GM19035 (cell line): ENCODE measurements at regions not wholly inside any gene's neighbourhood (a gene's known extent, or its start where the extent isn't known, plus 50 kb on each side); places are given as distances from the start of the nearest gene placed in this dataset.
"Not testable (repeated sequence)": the region's sequence is repeated elsewhere in the genome, so short reads cannot be mapped to it uniquely, and the experiment has no call there.

Experiments
- ATAC-seq: cut with Tn5 transposase; IDR thresholded peaks from one replicate; pipeline ENCODE4 v1.9.1; 2021; ENCODE audit not compliant: unreplicated experiment

DNA sequence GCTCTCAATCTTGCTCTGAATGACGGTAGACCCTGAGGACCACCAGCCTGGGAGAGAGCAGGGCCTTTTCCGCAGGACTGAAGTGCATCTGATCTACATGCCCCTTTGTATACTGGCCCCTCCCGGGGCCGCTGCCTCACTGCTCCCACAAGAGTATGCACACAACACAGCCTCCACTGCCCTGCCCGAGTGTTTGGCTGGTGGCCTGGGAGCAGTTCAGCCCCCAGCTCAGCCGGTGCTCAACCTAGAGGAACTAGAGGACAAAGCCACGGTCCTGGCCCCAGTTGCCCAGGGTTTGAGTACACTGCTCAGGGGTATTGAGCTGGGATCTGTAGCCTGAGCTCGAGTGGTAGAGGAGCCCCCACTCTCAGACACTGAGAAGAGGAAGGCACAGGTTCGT lies 118.9 kb upstream of the CAB39 start:
- no peak for ATAC-seq

DNA sequence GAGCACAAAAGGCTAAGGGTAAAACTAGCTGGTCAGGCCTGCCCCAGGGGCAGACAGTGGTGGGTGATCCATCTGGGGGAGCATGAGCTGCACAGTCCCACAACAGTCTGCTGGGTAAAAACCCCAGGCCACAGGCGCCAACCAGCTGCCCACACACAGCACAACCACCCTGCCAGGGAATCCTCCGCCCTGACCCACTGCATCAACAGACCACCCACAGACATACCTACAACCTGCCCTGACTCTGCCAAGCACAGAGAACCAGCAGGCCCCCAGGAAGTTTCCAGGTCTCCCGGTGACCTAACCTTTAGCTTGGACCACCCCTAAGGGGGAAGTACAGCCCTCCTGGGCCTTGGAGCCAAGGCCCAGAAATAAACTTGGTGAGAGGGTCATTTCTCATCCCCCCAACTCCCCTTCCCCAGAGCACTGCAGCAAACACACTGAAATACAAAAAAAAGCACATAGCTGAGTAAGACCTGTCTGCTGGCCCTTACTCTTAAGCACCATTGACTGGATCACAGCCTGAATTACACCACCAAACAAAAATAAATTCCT lies 118.3 kb upstream of the CAB39 start:
- ATAC-seq: no peak

DNA sequence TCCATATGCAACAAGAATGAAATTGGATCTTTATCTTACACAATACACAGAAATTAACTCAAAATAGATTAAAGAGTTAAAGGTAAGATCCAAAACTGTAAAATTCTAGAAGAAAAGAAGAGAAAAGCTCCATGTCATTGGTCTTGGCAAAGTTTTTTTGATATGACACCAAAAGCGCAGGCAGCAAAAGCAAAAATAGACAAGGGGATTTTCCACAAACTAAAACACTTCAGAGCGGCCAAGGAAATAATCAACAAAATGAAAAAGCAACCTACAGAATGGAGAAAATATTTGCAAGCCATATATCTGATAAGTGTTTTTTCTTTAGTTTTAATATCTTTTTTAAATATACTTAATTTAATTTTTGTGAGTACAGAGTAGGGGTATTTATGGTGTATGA lies 112.8 kb upstream of the CAB39 start:
- ATAC-seq: no peak

DNA sequence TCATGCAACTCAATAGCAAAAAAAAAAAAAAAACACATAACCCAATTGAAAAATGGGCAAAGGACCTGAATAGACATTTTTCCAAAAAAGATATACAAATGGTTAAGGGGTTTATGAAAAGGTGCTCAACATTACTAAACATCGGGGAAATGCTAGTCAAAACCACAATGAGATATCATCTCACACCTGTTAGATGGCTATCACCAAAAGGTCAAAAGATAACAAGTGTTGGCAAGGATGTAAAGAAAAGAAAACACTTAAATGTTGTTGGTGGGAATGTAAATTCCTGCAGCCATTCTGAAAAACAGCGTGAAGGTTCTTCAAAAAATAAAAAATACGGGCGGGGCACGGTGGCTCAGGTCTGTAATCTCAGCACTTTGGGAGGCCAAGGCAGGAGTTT lies 112.4 kb upstream of the CAB39 start:
- ATAC-seq: no peak

DNA sequence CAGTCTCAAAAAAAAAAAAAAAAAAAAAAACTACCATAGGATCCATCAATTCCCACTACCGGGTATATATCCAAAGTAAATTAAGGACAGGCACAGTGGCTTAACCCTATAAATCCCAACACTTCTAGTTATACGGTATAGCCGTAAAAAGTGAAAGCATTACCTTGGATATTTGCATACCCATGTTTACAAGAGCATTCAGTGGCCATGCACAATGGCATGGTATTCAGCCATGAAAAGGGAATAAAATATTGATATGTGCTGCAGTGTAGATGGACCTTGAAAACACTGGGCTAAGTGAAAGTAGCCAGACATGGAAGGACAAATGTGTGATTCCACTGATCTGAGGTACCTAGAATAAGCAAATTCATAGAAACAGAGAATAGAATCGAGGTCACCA lies 111.8 kb upstream of the CAB39 start:
- no peak for ATAC-seq

DNA sequence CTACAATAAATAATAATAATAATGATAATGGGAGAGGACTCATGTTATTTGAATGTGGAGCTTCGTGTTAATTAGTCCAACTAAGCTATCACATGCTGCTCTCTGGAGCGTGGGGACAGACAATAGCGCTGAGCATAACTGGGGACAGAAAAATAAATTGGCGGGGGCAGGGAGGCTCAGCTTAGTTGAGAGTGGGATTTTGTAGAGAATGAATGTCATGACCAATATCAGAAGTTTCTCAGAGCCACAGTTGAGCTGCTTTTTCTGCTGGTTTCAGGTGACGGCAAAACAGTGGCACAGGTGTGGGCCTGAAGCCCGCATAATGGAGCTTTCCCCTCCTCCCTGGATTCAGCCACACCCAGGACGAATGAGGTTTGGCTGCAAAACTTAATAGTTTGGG lies 111.1 kb upstream of the CAB39 start:
- ATAC-seq: peak; percentile 65

DNA sequence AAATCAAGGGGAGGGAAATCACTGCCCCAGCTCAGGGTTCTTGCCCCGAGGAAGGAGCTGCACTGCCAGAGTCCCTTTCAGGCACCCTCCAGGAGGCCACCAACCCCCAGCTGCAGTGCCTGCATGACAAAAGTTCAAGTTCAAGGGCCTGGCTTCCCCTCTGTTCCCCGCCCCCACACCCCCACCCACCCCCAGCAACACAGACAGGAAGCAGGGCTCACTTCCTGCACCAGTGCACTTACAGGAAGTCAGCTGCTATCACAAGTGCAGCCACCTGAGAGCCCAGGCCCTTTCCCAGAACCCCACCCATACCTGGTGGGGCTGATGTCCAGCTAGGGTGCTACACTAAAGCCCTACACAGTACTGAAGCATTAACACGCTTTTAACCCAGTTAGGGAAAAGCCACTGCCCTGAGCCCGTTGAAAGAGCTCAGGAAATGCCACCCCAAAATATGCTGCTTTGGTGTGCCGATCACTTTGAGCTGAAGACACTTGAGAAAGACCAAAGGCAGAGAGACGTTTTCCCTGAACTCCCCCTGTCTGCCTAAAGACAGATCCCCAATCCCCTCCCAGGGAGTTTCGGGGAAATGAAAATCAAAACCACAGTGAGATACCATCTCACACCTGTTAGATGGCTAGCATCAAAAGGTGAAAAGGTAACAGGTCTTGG lies 109.9 kb upstream of the CAB39 start:
- peak; percentile 53 for ATAC-seq

DNA sequence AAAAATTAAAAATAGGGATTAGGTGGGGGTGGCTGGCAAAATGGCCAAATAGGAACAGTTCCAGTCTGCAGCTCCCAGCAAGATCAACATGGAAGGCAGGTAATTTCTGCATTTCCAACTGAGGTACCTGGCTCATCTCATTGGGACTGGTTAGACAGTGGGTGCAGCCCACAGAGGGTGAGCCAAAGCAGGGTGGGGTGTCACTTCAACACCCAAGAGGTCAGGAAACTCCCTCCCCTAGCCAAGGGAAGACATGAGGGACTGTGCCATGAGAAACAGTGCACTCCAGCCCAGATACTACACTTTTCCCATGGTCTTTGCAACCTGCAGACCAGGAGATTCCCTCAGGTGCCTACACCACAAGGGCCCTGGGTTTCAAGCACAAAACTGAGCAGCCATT lies 109.3 kb upstream of the CAB39 start:
- not testable (repeated sequence) for ATAC-seq

DNA sequence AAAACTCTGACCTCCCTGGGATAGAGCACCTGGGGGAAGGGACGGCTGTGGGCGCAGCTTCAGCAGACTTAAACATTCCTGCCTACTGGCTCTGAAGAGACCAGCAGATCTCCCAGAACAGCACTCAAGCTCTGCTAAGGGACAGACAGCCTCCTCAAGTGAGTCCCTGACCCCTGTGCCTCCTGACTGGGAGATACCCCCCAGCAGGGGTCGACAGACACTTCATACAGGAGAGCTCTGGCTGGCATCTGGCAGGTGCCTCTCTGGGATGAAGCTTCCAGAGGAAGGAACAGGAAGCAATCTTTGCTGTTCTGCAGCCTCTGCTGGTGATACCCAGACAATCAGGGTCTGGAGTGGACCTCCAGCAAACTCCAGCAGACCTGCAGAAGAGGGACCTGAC lies 108.5 kb upstream of the CAB39 start:
- not testable (repeated sequence) for ATAC-seq

DNA sequence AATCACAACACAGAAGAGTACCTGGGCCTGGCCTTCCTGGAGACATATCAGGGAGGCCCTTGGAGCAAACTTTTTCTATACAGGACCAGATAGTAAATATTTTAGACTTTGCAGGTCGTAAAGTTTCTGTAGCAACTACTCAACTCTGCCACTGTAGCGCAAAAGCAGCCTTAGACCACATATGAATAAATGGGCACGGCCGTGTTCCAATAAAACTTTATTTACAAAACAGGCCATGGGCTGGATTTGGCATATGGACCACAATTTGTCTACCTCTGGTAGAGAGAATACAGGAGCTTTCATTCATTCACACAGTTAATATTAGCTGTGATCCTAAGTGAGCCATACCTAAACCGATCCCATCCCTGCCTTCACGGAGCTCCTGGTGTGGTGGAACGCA lies 98.6 kb upstream of the CAB39 start:
- ATAC-seq: no peak

DNA sequence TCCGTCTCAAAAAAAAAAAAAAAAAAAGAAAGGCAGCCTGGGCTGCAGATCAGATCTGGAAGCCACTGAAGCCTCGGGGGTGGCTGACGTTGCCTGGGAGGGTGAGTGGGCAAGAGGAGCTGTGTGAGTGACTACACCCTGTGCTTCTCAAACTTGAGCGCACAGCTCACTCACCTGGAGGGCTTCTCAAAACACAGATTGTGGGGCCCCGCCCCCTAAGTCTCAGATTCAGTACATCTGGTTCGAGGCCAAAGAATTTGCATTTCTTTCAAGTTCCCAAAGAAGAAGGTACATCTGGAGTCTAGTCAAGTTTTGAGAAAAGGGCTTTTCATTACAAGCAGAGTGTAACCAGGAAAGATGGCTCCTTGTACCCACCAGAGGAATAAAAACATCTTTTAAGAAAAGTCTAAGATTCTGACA lies 97.7 kb upstream of the CAB39 start:
- ATAC-seq: peak; percentile 82

DNA sequence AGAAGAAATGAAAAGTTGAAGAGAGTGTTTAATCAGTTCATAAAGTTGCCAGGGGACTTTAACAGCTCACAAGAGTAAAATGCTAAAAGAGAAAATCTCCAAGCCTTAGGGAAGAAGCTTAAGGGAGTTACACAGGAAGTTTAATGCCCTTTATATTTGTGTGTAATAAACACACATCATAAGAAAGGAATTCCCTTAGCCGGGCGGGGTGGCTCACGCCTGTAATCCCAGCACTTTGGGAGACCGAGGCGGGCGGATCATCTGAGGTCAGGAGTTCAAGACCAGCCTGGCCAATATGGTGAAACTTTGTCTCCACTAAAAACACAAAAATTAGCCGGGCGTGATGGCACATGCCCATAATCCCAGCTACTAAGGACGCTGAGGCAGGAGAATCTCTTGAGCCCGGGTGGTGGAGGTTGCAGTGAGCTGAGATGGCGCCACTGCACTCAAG lies 95.4 kb upstream of the CAB39 start:
- not testable (repeated sequence) for ATAC-seq

DNA sequence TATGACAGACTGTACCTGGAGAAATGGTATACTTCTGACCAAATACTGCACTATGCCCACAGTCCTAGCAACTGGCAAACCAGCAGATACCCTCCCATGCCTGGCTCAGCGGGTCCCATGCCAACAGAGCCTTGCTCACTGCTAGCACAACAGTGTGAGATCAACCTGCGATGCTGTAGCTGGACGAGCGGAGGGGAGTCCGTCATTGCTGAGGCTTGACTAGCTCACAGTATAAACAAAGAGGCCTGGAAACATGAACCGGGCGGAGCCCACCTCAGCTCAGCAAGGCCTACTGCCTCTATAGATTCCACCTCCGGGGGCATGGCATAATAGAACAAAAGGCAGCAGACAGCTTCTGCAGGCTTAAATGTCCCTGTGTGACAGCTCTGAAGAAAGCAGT lies 93.2 kb upstream of the CAB39 start:
- ATAC-seq: no peak

DNA sequence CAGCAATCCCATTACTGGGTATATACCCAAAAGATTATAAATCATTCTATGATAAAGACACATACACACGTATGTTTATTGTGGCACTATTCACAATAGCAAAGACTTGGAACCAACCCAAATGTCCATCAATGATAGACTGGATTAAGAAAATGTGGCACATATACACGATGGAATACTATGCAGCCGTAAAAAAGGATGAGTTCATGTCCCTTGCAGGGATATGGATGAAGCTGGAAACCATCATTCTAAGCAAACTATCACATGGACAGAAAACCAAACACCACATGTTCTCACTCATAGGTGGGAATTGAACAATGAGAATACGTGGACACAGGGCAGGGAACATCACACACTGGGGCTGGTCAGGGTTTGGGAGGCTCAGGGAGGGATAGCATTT lies 87.4 kb upstream of the CAB39 start:
- not testable (repeated sequence) for ATAC-seq

DNA sequence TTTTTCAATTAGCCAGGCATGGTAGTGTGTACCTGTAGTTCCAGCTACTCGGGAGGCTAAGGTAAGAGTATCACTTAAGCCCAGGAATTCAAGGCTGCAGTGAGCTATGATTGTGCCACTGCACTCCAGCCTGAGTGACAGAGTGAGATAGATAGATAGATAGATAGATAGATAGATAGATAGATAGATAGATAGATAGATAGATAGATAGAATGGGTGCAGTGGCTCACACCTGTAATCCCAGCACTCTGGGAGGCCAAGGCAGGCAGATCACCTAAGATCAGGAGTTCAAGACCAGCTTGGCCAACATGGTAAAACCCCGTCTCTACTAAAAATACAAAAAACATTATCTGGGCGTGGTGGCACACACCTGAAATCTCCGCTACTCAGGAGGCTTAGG lies 85.6 kb upstream of the CAB39 start:
- ATAC-seq: not testable (repeated sequence)

DNA sequence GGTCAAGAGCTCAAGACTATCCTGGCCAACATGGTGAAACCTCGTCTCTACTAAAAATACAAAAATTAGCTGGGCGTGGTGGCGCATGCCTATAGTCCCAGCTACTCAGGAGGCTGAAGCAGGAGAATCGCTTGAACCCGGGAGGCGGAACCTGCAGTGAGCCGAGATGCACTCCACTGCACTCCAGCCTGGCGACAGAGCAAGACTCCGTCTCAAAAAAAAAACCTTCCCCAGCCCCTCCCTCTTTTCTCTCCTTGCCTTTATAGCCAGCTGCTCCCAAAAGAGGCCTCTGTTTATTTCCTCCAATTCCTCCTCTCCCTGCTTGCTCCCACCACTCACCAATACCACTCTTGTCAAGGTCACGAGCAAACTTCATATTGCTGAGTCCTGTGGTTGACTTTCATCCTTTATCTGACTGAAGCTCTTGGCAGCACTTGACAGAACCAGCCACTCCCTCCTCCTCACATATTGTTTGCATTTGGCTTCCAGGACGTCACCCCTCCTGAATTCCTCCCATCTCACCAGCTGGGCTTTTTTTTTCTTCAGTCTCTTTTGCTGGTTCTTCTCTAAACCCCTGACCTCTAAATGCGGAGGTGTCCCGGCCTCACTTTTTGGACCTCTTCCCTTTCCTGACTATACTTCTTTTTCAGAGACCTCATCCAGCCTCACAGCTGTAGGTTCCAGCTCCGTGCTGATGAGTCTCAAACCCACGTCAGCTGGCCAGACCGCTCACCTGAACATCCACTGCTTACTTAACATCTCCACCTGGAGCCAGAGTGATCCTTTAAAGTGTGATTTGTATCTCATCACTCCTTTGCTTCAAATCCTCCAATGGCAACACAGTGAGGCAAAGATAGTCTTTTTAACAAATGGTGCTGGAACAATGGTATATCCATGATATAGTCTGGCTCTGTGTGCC lies 84.6 kb upstream of the CAB39 start:
- no peak for ATAC-seq

DNA sequence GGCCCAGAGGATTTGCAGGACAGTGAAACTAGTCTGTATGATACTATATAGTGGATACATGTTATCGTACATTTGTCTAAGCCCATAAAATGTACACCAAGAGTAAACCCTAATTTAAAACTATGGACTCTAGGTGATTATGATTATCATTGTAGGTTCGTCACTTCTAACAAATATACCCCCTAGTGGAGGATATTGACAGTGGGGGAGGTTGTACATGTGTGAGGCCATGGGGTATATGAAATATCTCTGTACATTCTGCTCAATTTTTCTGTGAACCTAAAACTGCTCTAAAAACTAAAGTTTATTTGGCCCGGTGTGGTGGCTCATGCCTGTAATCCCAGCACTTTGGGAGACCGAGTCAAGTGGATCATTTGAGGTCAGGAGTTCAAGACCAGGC lies 81.2 kb upstream of the CAB39 start:
- ATAC-seq: no peak

DNA sequence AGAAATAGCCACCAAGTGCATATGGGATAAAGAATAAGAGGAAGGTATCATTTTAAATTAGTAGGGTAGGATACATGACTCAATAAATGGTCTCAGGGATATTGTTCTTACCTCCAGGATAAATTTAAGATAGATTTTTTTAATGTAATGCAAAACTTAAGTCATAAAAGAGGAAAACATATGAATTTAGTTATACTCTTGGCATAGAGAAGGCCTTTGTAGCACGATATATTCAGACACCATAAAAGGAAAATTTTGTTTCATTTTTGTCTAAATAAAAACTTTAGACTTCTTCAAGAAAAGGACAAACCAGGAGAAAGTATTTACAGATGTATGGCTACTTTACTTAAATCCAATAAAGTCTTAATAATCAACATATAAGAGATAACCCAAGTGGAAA lies 78.5 kb upstream of the CAB39 start:
- ATAC-seq: no peak

DNA sequence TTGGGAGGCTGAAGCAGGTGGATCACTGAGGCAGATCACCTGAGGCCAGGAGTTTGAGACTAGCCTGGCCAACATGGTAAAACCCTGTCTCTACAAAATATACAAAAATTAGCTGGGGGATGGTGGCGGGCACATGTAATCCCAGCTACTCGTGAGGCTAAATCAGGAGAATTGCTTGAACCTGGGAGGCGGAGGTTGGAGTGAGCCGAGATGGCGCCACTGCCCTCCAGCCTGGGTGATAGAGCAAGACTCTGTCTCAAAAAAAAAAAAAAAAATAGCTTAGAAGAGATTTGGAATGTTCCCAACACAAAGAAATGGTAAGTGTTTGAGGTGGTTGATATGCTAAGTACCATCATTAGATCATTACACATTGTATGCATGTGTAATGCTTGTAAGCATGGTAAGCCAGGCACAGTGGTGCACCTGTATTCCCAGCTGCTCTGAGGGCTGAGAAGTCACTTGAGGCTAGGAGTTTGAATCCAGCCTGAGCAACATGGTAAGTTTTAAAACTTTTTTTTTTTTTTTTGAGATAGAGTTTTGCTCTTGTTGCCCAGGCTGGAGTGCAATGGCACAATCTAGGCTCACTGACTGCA lies 77.8 kb upstream of the CAB39 start:
- not testable (repeated sequence) for ATAC-seq

DNA sequence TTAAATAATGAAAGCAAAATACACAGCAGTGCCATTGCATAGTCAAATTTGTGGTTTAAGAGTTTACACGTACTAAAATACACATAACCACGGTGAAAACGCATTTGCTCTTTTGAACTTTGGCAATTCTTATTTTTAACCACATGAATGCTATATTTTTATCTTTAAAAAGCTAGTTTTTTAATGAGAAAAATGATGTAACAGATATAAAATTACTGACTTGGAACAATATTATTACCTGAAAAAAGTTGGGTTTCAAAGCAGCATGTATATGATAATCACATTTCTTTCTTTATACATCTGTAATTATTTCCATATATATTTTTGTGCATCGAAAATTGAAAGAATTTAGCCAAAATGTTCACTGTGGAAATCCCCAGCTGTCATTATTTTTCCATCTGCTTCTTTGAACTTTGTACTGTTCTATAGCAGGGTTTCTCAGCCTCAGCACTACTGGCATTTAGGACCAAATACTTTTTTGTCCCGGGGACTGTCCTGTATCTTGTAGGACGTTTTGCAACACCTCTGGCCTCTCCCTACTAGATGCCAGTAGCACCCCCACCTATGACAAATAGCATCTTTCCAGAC lies 75.9 kb upstream of the CAB39 start:
- peak; percentile 71 for ATAC-seq

DNA sequence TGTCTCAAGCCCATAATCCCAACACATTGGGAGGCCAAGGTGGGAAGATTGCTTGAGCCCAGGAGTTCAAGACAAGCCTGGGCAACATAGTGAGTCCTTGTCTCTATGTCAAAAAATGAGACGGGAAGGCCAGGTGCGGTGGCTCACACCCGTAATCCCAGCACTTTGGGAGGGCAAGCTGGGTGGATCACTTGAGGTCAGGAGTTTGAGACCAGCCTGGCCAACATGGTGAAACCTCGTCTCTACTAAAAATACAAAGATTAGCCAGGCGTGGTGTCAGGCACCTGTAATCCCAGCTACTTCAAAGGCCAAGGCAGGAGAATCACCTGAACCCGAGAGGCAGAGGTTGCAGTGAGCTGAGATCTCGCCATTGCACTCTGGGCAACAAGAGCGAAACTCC lies 75.2 kb upstream of the CAB39 start:
- not testable (repeated sequence) for ATAC-seq
